ENCODE measurements at regions not wholly inside any gene's neighbourhood (a gene's known extent, or its start where the extent isn't known, plus 50 kb on each side); places are given as distances from the start of the nearest gene placed in this dataset.

- H3K36me3 ChIP-seq (ENCODE audit: control insufficient read depth in 3 of 3, insufficient read depth in 3 of 3, low read length in 3 of 3): no peaks in the 10 kb centered on the region
- H3K9ac ChIP-seq (ENCODE audit: low read depth in 1 of 3, low read length in 3 of 3): no peak overlapping the region
- no peak overlapping the region for H3K4me3 ChIP-seq (ENCODE audit: low read length in 3 of 3)
- no peaks in the 10 kb centered on the region for H3K9me3 ChIP-seq (ENCODE audit: control insufficient read depth in 3 of 3, low read length in 3 of 3)
- H3K27me3 ChIP-seq (ENCODE audit: control insufficient read depth in 3 of 3, insufficient read depth in 3 of 3, low read length in 3 of 3): no peaks in the 10 kb centered on the region
- no peak overlapping the region for H3K27ac ChIP-seq (ENCODE audit: low read depth, low read length)
- no peaks in the 10 kb centered on the region for H3K4me1 ChIP-seq (ENCODE audit: control insufficient read depth in 3 of 3, insufficient read depth in 3 of 3, low read length in 3 of 3)
These were observed 189.9 kb downstream of the HERPUD2 start for GRCh38 chr7:35505066-35505465.

- H3K4me3 ChIP-seq (ENCODE audit: low read length in 3 of 3): no peak overlapping the region
- no peak overlapping the region for H3K9ac ChIP-seq (ENCODE audit: low read depth in 1 of 3, low read length in 3 of 3)
- H3K36me3 ChIP-seq (ENCODE audit: control insufficient read depth in 3 of 3, insufficient read depth in 3 of 3, low read length in 3 of 3): no peaks in the 10 kb centered on the region
- no peak overlapping the region for H3K27ac ChIP-seq (ENCODE audit: low read depth, low read length)
- no peaks in the 10 kb centered on the region for H3K4me1 ChIP-seq (ENCODE audit: control insufficient read depth in 3 of 3, insufficient read depth in 3 of 3, low read length in 3 of 3)
- no peaks in the 10 kb centered on the region for H3K9me3 ChIP-seq (ENCODE audit: control insufficient read depth in 3 of 3, low read length in 3 of 3)
- H3K27me3 ChIP-seq (ENCODE audit: control insufficient read depth in 3 of 3, insufficient read depth in 3 of 3, low read length in 3 of 3): no peaks in the 10 kb centered on the region
These were observed 190.6 kb downstream of the HERPUD2 start for GRCh38 chr7:35504365-35504764.

- Histone ChIP-seq H3K4me3 (ENCODE audit: low read length in 3 of 3) (no peak overlapping the region), H3K27ac (ENCODE audit: low read depth, low read length) (no peak overlapping the region), H3K9ac (ENCODE audit: low read depth in 1 of 3, low read length in 3 of 3) (no peak overlapping the region), H3K27me3 (ENCODE audit: control insufficient read depth in 3 of 3, insufficient read depth in 3 of 3, low read length in 3 of 3) (no peaks in the 10 kb centered on the region), H3K36me3 (ENCODE audit: control insufficient read depth in 3 of 3, insufficient read depth in 3 of 3, low read length in 3 of 3) (no peaks in the 10 kb centered on the region), H3K4me1 (ENCODE audit: control insufficient read depth in 3 of 3, insufficient read depth in 3 of 3, low read length in 3 of 3) (no peaks in the 10 kb centered on the region), H3K9me3 (ENCODE audit: control insufficient read depth in 3 of 3, low read length in 3 of 3) (no peaks in the 10 kb centered on the region)
These were observed 193.3 kb downstream of the HERPUD2 start for GRCh38 chr7:35501681-35502080.

GRCh38 chr7:35499226-35499625 lies 195.7 kb downstream of the HERPUD2 start:
- Histone ChIP-seq H3K27me3 (ENCODE audit: control insufficient read depth in 3 of 3, insufficient read depth in 3 of 3, low read length in 3 of 3) (peaks cover 0 to 2% (median 0%) of the 10 kb centered on the region in 3 donors), H3K9me3 (ENCODE audit: control insufficient read depth in 3 of 3, low read length in 3 of 3) (no peaks in the 10 kb centered on the region), H3K4me3 (ENCODE audit: low read length in 3 of 3) (no peak overlapping the region), H3K36me3 (ENCODE audit: control insufficient read depth in 3 of 3, insufficient read depth in 3 of 3, low read length in 3 of 3) (no peaks in the 10 kb centered on the region), H3K27ac (ENCODE audit: low read depth, low read length) (no peak overlapping the region), H3K4me1 (ENCODE audit: control insufficient read depth in 3 of 3, insufficient read depth in 3 of 3, low read length in 3 of 3) (no peaks in the 10 kb centered on the region), H3K9ac (ENCODE audit: low read depth in 1 of 3, low read length in 3 of 3) (no peak overlapping the region)

- Histone ChIP-seq H3K4me3 (ENCODE audit: low read length in 3 of 3) (no peak overlapping the region), H3K4me1 (ENCODE audit: control insufficient read depth in 3 of 3, insufficient read depth in 3 of 3, low read length in 3 of 3) (no peaks in the 10 kb centered on the region), H3K27me3 (ENCODE audit: control insufficient read depth in 3 of 3, insufficient read depth in 3 of 3, low read length in 3 of 3) (peaks cover 0 to 3% (median 0%) of the 10 kb centered on the region in 3 donors), H3K9ac (ENCODE audit: low read depth in 1 of 3, low read length in 3 of 3) (no peak overlapping the region), H3K36me3 (ENCODE audit: control insufficient read depth in 3 of 3, insufficient read depth in 3 of 3, low read length in 3 of 3) (no peaks in the 10 kb centered on the region), H3K27ac (ENCODE audit: low read depth, low read length) (no peak overlapping the region), H3K9me3 (ENCODE audit: control insufficient read depth in 3 of 3, low read length in 3 of 3) (no peaks in the 10 kb centered on the region)
These were observed 196.5 kb downstream of the HERPUD2 start for GRCh38 chr7:35498416-35498815.

GRCh38 chr7:35495844-35496243 lies 199.1 kb downstream of the HERPUD2 start:
- no peak overlapping the region for H3K27ac ChIP-seq (ENCODE audit: low read depth, low read length)
- no peaks in the 10 kb centered on the region for H3K4me1 ChIP-seq (ENCODE audit: control insufficient read depth in 3 of 3, insufficient read depth in 3 of 3, low read length in 3 of 3)
- H3K9ac ChIP-seq (ENCODE audit: low read depth in 1 of 3, low read length in 3 of 3): no peak overlapping the region
- H3K36me3 ChIP-seq (ENCODE audit: control insufficient read depth in 3 of 3, insufficient read depth in 3 of 3, low read length in 3 of 3): no peaks in the 10 kb centered on the region
- H3K4me3 ChIP-seq (ENCODE audit: low read length in 3 of 3): no peak overlapping the region
- peaks cover 0 to 8% (median 0%) of the 10 kb centered on the region in 3 donors for H3K27me3 ChIP-seq (ENCODE audit: control insufficient read depth in 3 of 3, insufficient read depth in 3 of 3, low read length in 3 of 3)
- H3K9me3 ChIP-seq (ENCODE audit: control insufficient read depth in 3 of 3, low read length in 3 of 3): no peaks in the 10 kb centered on the region

- no peaks in the 10 kb centered on the region for H3K4me1 ChIP-seq (ENCODE audit: control insufficient read depth in 3 of 3, insufficient read depth in 3 of 3, low read length in 3 of 3)
These were observed 199.6 kb downstream of the HERPUD2 start for GRCh38 chr7:35495377-35495776.

GRCh38 chr7:35494407-35494806 lies 200.5 kb downstream of the HERPUD2 start:
- no peaks in the 10 kb centered on the region for H3K4me1 ChIP-seq (ENCODE audit: control insufficient read depth in 3 of 3, insufficient read depth in 3 of 3, low read length in 3 of 3)
- peaks cover 0 to 12% (median 0%) of the 10 kb centered on the region in 3 donors for H3K27me3 ChIP-seq (ENCODE audit: control insufficient read depth in 3 of 3, insufficient read depth in 3 of 3, low read length in 3 of 3)
- H3K36me3 ChIP-seq (ENCODE audit: control insufficient read depth in 3 of 3, insufficient read depth in 3 of 3, low read length in 3 of 3): no peaks in the 10 kb centered on the region
- no peaks in the 10 kb centered on the region for H3K9me3 ChIP-seq (ENCODE audit: control insufficient read depth in 3 of 3, low read length in 3 of 3)
- H3K27ac ChIP-seq (ENCODE audit: low read depth, low read length): no peak overlapping the region
- H3K9ac ChIP-seq (ENCODE audit: low read depth in 1 of 3, low read length in 3 of 3): no peak overlapping the region
- no peak overlapping the region for H3K4me3 ChIP-seq (ENCODE audit: low read length in 3 of 3)

More at GRCh38 chr7:35495377-35495776, 199.6 kb downstream of the HERPUD2 start:
- Histone ChIP-seq H3K9ac (ENCODE audit: low read depth in 1 of 3, low read length in 3 of 3) (no peak overlapping the region), H3K4me3 (ENCODE audit: low read length in 3 of 3) (no peak overlapping the region), H3K36me3 (ENCODE audit: control insufficient read depth in 3 of 3, insufficient read depth in 3 of 3, low read length in 3 of 3) (no peaks in the 10 kb centered on the region), H3K27me3 (ENCODE audit: control insufficient read depth in 3 of 3, insufficient read depth in 3 of 3, low read length in 3 of 3) (peaks cover 0 to 9% (median 0%) of the 10 kb centered on the region in 3 donors), H3K27ac (ENCODE audit: low read depth, low read length) (no peak overlapping the region), H3K9me3 (ENCODE audit: control insufficient read depth in 3 of 3, low read length in 3 of 3) (no peaks in the 10 kb centered on the region)

- Histone ChIP-seq H3K27me3 (ENCODE audit: control insufficient read depth in 3 of 3, insufficient read depth in 3 of 3, low read length in 3 of 3) (peaks cover 0 to 12% (median 0%) of the 10 kb centered on the region in 3 donors), H3K4me3 (ENCODE audit: low read length in 3 of 3) (no peak overlapping the region)
These were observed 202.3 kb downstream of the HERPUD2 start for GRCh38 chr7:35492451-35493175.

GRCh38 chr7:35491233-35491632 lies 203.7 kb downstream of the HERPUD2 start:
- no peaks in the 10 kb centered on the region for H3K36me3 ChIP-seq (ENCODE audit: control insufficient read depth in 3 of 3, insufficient read depth in 3 of 3, low read length in 3 of 3)
- no peaks in the 10 kb centered on the region for H3K4me1 ChIP-seq (ENCODE audit: control insufficient read depth in 3 of 3, insufficient read depth in 3 of 3, low read length in 3 of 3)
- H3K27ac ChIP-seq (ENCODE audit: low read depth, low read length): no peak overlapping the region
- no peaks in the 10 kb centered on the region for H3K9me3 ChIP-seq (ENCODE audit: control insufficient read depth in 3 of 3, low read length in 3 of 3)
- H3K27me3 ChIP-seq (ENCODE audit: control insufficient read depth in 3 of 3, insufficient read depth in 3 of 3, low read length in 3 of 3): peaks cover 0 to 12% (median 0%) of the 10 kb centered on the region in 3 donors
- H3K9ac ChIP-seq (ENCODE audit: low read depth in 1 of 3, low read length in 3 of 3): no peak overlapping the region
- H3K4me3 ChIP-seq (ENCODE audit: low read length in 3 of 3): no peak overlapping the region

More at GRCh38 chr7:35492451-35493175, 202.3 kb downstream of the HERPUD2 start:
- Histone ChIP-seq H3K27ac (ENCODE audit: low read depth, low read length) (no peak overlapping the region), H3K4me1 (ENCODE audit: control insufficient read depth in 3 of 3, insufficient read depth in 3 of 3, low read length in 3 of 3) (no peaks in the 10 kb centered on the region), H3K9ac (ENCODE audit: low read depth in 1 of 3, low read length in 3 of 3) (no peak overlapping the region), H3K9me3 (ENCODE audit: control insufficient read depth in 3 of 3, low read length in 3 of 3) (no peaks in the 10 kb centered on the region), H3K36me3 (ENCODE audit: control insufficient read depth in 3 of 3, insufficient read depth in 3 of 3, low read length in 3 of 3) (no peaks in the 10 kb centered on the region)

Data from skeletal muscle tissue (tissue), 3 donors.